Stomach (tissue), 8 donors: ENCODE measurements at regions not wholly inside any gene's neighbourhood (a gene's known extent, or its start where the extent isn't known, plus 50 kb on each side); places are given as distances from the start of the nearest gene placed in this dataset.
"Not testable (repeated sequence)": the region's sequence is repeated elsewhere in the genome, so short reads cannot be mapped to it uniquely, and the experiment has no call there.

Source experiments
- DNase-seq, 2 donors: peaks; one replicate each; pipeline versions ENCODE4 v3.0.0 to v3.0.0-alpha.2; 2013 to 2019
- H3K27ac ChIP-seq, 5 donors: fragments of 200-600 bp in 4 of 5; sonication (generic) in 4 of 5; one replicate each; pipeline ENCODE4 v1.5.1; 2013 to 2019; ENCODE audit warnings: mild to moderate bottlenecking in 1 of 5, moderate library complexity in 1 of 5
- H3K27me3 ChIP-seq, 3 donors: fragments of 200-600 bp; sonication (generic); one replicate each; pipeline ENCODE4 v1.5.1; 2017 to 2019; ENCODE audit warnings: mixed run types in 1 of 3
- H3K36me3 ChIP-seq, 4 donors: fragments of 200-600 bp; sonication (generic); 1 replicate in 3 of 4; 2 replicates in 1 of 4; pipeline ENCODE4 v1.5.1; 2016 to 2019
- H3K4me1 ChIP-seq, 4 donors: fragments of 200-600 bp; sonication (generic); one replicate each; pipeline ENCODE4 v1.5.1; 2016 to 2019
- H3K4me3 ChIP-seq, 4 donors: fragments of 200-600 bp; sonication (generic) in 3 of 4; one replicate each; pipeline ENCODE4 v1.5.1; 2016 to 2019; ENCODE audit warnings: mild to moderate bottlenecking in 1 of 4
- H3K9me3 ChIP-seq, 4 donors: fragments of 200-600 bp; sonication (generic); one replicate each; pipeline ENCODE4 v1.5.1; 2016 to 2019
- EP300 ChIP-seq: sonication (generic); formaldehyde crosslinking; IDR thresholded peaks from one replicate; pipeline ENCODE4 v1.6.1; 2017; ENCODE audit warnings: antibody characterized with exemption
- POLR2A ChIP-seq, 4 donors: fragments of 450-650 bp; IDR thresholded peaks; one replicate each; pipeline ENCODE4 v1.6.1; 2016; ENCODE audit warnings: antibody characterized with exemption in 4 of 4, control low read depth in 2 of 4, mild to moderate bottlenecking in 1 of 4, moderate library complexity in 1 of 4
- POLR2AphosphoS5 ChIP-seq, 3 donors: sonication (generic); formaldehyde crosslinking; IDR thresholded peaks; one replicate each; pipeline ENCODE4 v1.6.1; 2016; ENCODE audit warnings: antibody characterized with exemption in 3 of 3
- WGBS, 5 donors: extraction: QIAGEN DNeasy Blood & Tissue Kit in 3 of 5; methylation state at CpG; one replicate each; pipeline versions ENCODE4 v1.1.5 to v1.1.7; 2013 to 2018; 5-methylcytosine and 5-hydroxymethylcytosine counted together
- intact Hi-C: fragments of 100-400 bp; cut with DNase I; formaldehyde crosslinking; loops from one replicate; pipeline ENCODE4 v1.15.1; 2023; ENCODE audit warnings: low total_unique reads
- TF ChIP-seq, protein P1 (sequence below), 7 experiments: fragments of 450-650 bp in 4 of 7; fragments of 200-600 bp in 3 of 7; sonication (generic) in 3 of 7; IDR thresholded peaks; one replicate each; pipeline ENCODE4 v1.5.1; 2016 to 2019; ENCODE audit warnings: antibody characterized with exemption in 7 of 7, control low read depth in 2 of 7, mild to moderate bottlenecking in 1 of 7
- donor health status: healthy with polysubstance abuse.
- donor health status: Bipolar disorder and iron deficiency.
- donor health status: healthy.

DNA sequence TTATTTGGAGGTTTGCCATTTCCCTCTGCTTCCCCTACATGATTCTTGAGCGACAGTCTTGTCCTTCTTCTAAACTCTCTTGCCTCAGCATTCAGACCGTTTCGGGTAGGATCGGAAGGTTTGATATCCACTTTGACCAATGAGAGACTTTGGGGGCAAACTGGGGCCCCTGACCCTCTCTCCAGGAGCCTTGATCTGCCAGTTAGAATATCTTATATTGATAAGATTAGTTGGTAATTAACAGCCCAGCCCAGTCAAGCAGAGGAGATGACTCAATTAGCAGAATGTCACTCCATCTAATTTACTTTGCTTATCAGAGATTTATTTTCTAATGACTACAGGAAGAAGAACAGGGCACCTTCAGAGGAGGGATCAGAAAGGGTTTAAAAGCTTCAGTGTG, 532.8 kb downstream of the XYLT1 start:
- Histone ChIP-seq H3K4me1 (no peaks in the 10 kb centered on the region), H3K36me3 (no peaks in the 10 kb centered on the region), H3K4me3 (no peak overlapping the region), H3K27ac (no peak overlapping the region), H3K9me3 (peaks cover 0 to 8% (median 2%) of the 10 kb centered on the region in 4 donors), H3K27me3 (peaks cover 0 to 26% (median 0%) of the 10 kb centered on the region in 3 donors)
- 9 to 29% (median 19%) methylated on average over 4 of the region's 4 CpGs for WGBS, 5 donors
- DNase-seq = no peak
- TF ChIP-seq POLR2AphosphoS5 (IDR thresholded peaks at IDR 0.05) = no peak
- no peak for TF ChIP-seq POLR2A (IDR thresholded peaks at IDR 0.05)
- TF ChIP-seq EP300 = no peak
- TF ChIP-seq, protein P1, sequence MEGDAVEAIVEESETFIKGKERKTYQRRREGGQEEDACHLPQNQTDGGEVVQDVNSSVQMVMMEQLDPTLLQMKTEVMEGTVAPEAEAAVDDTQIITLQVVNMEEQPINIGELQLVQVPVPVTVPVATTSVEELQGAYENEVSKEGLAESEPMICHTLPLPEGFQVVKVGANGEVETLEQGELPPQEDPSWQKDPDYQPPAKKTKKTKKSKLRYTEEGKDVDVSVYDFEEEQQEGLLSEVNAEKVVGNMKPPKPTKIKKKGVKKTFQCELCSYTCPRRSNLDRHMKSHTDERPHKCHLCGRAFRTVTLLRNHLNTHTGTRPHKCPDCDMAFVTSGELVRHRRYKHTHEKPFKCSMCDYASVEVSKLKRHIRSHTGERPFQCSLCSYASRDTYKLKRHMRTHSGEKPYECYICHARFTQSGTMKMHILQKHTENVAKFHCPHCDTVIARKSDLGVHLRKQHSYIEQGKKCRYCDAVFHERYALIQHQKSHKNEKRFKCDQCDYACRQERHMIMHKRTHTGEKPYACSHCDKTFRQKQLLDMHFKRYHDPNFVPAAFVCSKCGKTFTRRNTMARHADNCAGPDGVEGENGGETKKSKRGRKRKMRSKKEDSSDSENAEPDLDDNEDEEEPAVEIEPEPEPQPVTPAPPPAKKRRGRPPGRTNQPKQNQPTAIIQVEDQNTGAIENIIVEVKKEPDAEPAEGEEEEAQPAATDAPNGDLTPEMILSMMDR (IDR thresholded peaks at IDR 0.05) = no peak
- intact Hi-C loops = no loop called here

DNA sequence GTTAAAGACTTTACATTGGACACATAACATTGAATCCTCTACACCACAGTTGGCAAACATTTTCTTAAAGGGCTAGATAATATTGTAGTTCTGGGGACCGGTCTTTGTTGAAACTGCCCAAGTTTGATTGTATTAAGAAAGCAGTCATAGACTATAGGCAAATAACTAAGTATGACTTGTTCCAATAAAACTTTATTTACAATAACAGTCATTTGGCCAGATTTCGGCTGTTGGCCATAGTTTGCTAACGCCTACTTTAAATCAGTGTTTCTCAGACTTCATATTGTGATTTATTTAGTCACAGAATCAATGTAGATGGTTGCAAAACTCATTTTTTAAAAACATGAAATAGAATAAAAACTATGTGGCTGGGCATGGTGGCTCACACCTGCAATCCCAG, 531.8 kb downstream of the XYLT1 start:
- 45 to 61% (median 49%) methylated on average over 3 of the region's 3 CpGs for WGBS, 5 donors
- Histone ChIP-seq H3K27me3 (peaks cover 0 to 26% (median 0%) of the 10 kb centered on the region in 3 donors), H3K36me3 (no peaks in the 10 kb centered on the region), H3K27ac (no peak overlapping the region), H3K9me3 (peaks cover 0 to 8% (median 2%) of the 10 kb centered on the region in 4 donors), H3K4me1 (no peaks in the 10 kb centered on the region), H3K4me3 (no peak overlapping the region)
- TF ChIP-seq POLR2A (IDR thresholded peaks at IDR 0.05) (no peak), EP300 (no peak), POLR2AphosphoS5 (IDR thresholded peaks at IDR 0.05) (no peak)
- TF ChIP-seq, protein P1 (IDR thresholded peaks at IDR 0.05) = no peak
- intact Hi-C loops = no loop called here
- DNase-seq = no peak

DNA sequence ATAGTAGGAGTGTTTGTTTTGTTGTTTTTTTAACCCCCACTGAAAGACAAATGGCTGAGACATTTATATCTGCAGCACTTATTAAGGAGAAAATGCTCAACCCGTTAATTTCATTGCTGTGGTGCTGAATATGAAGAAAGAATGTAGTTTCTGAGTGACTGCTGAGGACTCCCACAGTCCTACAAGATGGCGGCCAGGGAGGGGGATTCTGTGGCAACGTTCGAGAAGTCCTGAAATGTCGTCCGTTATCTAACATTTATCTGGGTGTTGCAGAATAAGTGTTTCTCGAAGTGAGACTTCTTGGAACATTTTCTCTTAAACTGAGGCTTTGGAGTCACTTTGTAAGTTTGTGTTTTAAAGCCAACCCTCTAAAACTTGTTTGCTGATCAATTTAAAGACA, 530.4 kb downstream of the XYLT1 start:
- Histone ChIP-seq H3K27ac (no peak overlapping the region), H3K27me3 (peaks cover 0 to 21% (median 0%) of the 10 kb centered on the region in 3 donors), H3K4me3 (no peak overlapping the region), H3K36me3 (no peaks in the 10 kb centered on the region), H3K4me1 (no peaks in the 10 kb centered on the region), H3K9me3 (no peaks in the 10 kb centered on the region)
- TF ChIP-seq POLR2A (IDR thresholded peaks at IDR 0.05) = no peak
- TF ChIP-seq POLR2AphosphoS5 (IDR thresholded peaks at IDR 0.05) = no peak
- TF ChIP-seq, protein P1 (IDR thresholded peaks at IDR 0.05) = no peak
- TF ChIP-seq EP300 = no peak
- intact Hi-C loops = no loop called here
- no peak for DNase-seq
- WGBS, 5 donors = 26 to 43% (median 37%) methylated on average over 7 of the region's 7 CpGs

DNA sequence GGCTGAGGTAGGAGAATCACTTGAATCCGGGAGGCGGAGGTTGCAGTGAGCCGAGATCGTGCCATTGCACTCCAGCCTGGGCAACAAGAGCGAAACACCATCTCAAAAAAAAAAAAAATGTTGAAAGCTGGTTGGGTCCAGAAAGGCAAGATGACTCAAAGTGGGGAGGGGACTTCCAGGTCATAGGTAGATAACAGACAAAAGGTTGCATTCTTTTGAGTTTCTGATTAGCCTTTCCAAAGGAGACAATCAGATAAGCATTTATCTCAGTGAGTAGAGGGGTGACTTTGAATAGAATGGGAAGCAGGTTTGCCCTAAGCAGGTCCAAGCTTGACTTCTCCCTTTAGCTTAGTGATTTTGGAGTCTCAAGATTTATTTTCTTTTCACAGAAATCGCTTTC, 527.9 kb downstream of the XYLT1 start:
- H3K4me3 ChIP-seq, H3K36me3 ChIP-seq, intact Hi-C loops, DNase-seq, H3K27ac ChIP-seq, H3K4me1 ChIP-seq, H3K9me3 ChIP-seq: not testable (repeated sequence)
- 59 to 77% (median 66%) methylated on average over 6 of the region's 6 CpGs for WGBS, 5 donors
- peaks cover 0 to 19% (median 0%) of the 10 kb centered on the region in 3 donors for H3K27me3 ChIP-seq

DNA sequence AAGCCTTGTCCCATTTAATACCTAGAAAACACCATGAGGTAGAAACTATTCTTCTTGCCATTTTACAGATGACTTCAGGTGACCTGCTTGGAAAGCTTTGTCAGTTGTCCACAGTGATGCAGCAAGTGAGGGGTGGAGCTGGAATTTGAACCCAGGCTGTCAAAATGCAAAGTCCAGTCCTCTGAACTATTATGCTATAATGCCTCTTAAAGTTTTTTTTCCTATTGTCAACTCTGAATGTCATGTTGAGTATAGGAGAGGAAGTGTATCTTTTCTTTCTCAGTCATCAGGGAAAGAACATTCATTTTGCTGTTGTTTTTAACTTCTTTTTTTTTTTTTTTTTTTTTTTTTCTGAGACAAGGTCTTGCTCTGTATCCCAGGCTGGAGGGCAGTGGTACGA, 525.6 kb downstream of the XYLT1 start:
- TF ChIP-seq, protein P1 (IDR thresholded peaks at IDR 0.05) = no peak
- TF ChIP-seq POLR2AphosphoS5 (IDR thresholded peaks at IDR 0.05) (no peak), POLR2A (IDR thresholded peaks at IDR 0.05) (no peak), EP300 (no peak)
- Histone ChIP-seq H3K4me3 (no peak overlapping the region), H3K4me1 (no peaks in the 10 kb centered on the region), H3K27ac (no peak overlapping the region), H3K9me3 (peaks cover 0 to 9% (median 0%) of the 10 kb centered on the region in 4 donors), H3K27me3 (peaks cover 0 to 3% (median 0%) of the 10 kb centered on the region in 3 donors), H3K36me3 (no peaks in the 10 kb centered on the region)
- WGBS, 5 donors = 71 to 94% (median 80%) methylated on average over 1 of the region's 1 CpG
- intact Hi-C loops = no loop called here
- DNase-seq = no peak
